ENCODE measurements at regions not wholly inside any gene's neighbourhood (a gene's known extent, or its start where the extent isn't known, plus 50 kb on each side); places are given as distances from the start of the nearest gene placed in this dataset.

DNA sequence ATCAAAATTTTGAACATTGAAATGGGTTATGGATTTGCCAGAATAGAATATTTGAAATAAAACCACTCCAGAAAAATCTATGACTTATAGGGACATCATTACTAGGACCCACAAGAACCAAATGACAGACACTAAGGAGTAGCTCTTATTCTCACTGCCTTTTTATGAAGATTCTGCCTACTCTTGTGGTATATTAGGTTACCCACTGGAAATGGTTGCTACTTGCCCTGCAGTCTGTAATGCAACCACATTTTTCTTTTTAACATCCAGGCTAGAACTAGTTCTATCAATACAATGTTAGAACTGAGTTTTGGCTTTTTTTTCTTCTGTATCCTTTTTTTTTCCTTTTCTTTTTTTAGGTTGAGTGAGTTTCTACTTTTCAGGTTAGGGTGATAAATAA, 158.9 kb downstream of the PPP1R2C start:
- DNase-seq: no peak

GRCh38 chrX:42616981-42617380, 161.0 kb downstream of the PPP1R2C start:
- DNase-seq: no peak

GRCh38 chrX:42615161-42615563, 162.8 kb downstream of the PPP1R2C start:
- peak in 2 of 5 experiments; percentile 2 to 3 for DNase-seq

DNA sequence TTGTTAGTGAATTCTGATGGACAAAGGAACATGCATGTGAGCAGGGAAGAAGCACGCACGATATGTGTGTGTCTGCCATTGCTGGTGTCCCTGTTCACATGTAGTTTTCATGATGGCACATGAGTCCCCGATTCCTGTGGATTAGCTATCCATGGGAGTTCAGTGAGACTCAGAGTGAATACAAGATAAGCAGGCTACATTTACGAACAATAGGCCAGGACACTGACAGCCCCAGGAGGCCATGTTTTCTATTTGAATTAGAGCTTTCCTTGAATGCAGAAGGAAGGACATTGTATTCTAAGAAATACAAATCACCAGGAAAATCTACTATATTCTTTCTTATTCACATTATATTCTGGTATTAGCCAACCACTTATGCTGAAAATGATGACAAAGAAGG, 171.4 kb downstream of the PPP1R2C start:
- DNase-seq: no peak

DNA sequence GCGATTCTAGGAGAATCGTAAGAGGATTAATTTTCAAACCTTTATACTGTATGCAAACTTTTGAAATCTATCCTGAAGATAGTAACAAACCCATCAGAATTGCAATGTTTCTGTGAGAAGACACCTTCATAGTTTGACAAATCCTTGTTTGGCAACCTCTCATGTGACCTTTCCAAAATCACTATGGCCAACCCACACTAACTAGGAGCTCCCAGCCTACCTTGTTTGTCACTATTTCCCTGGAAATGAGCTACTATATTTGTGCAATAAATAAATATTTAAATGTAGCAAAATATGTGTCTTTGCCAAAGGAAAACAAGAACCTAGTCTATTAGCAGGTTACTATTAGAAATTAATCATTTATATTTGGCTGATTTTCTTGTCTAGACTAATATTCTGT, 173.7 kb downstream of the PPP1R2C start:
- no peak for DNase-seq

DNA sequence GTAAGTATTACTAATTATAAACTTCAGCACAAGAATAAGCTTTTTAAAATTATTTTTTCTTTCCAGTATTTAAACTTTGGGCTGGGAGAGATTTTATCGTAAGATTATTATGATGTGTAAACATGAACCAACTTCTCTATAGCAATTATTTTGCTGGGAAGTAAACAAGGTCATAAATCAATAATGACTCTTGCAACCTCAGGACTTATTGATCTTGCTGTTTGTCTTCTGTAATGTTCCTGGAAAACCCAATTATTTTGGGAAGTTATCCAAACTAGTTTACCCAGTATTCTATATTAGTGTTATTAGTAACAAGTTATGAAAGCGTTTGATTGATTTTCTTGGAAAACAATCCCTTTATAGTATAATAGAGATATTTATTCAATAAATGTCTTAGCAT, 174.9 kb downstream of the PPP1R2C start:
- no peak for DNase-seq

DNA sequence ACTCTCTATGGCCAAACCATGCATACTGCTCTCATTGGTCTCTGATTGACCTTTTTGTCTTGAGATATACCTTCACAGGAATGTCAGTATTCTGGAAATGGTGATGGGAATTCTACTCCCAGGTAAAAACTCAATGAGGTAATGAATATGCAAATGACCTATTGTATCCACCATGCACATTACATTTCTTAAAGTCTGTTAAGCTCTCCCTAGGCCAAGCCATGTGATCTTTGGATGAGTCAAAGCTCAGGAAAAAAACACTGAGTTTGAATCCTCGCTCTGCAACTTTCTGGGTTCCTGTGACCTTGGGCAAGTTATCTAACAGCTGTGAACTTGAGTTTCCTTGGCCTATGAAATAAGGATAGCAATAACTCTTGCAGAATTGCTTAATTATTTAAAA, 175.4 kb downstream of the PPP1R2C start:
- DNase-seq: no peak

DNA sequence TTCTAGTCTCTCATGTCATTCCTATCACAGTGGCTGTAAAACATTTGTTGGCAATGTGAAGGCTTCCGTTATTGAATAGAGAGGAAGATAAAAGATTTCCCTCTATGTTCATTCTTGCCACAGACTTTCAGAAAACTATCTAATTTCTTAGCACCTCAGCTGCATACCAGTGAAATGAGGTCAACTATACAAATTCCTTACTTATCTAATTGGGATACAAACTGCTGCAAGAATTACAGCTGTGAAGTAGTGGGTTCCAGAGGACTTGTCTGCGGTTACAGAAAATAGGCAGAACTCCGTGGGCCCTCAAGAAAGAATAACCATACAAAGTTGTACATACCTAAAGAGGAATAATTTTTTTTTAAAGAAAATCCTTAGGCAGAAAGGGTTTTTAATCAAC, 175.8 kb downstream of the PPP1R2C start:
- no peak for DNase-seq

DNA sequence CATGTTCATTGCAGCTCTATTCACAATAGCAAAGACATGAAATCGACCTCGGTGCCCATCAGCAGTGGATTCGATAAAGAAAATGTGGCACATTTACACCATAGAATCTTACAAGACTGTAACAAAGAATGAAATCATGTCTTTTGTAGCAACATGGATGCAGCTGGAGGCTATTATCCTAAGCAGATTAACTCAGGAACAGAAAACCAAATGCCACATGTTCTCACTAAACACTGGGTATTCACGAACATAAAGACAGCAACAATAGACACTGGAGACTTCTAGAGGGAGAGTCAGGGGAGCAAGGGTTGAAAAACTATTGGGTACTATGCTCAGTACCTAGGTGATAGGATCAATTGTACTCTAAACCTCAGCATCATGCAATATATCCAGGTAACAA, 180.5 kb downstream of the PPP1R2C start:
- DNase-seq: no peak

- DNase-seq: peak in 2 of 5 experiments; percentile 13 to 55
These were observed 191.9 kb downstream of the PPP1R2C start for GRCh38 chrX:42585842-42586621.

GRCh38 chrX:42577936-42578470, 200.0 kb downstream of the PPP1R2C start:
- DNase-seq: no peak

DNA sequence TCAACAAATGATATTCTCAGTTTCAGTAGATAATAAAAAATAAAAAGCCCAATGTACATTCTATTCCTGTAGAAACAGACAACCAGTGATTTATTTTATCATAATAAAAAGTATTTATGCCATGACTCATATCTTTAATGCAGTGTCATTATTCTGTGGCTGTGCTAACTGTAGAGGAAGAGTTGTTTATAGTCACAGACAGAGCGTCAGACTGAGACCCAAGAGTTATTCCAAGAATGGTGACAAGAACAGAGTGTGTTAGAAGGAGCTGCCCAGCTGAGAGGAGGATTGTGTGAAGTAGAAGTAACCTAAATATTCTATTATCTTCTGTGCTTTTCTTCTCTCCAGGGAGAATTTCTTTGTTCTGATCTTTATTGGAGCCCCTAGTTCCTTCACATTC, 210.7 kb downstream of the PPP1R2C start:
- DNase-seq: no peak

- DNase-seq: no peak
These were observed 212.2 kb downstream of the PPP1R2C start for GRCh38 chrX:42565739-42566138.

DNA sequence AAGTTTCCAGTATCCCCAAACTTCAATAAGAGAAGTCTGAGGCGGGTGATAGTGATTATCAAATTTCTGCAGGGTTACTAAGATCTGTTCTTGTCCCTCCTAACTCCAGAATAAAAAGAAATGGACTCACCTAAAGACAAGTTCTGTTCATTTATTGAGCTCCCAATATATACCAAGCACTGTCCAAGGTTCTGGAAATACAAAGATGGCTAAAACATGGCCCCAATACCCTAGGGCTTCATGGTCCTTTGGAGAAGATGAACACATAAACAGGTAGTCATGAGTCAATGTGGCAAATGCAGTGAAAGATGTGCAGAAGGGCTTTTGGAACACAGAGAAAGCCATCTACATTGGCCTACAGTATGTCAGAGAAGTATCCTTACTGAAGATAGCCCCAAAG, 231.2 kb downstream of the PPP1R2C start:
- no peak for DNase-seq

DNA sequence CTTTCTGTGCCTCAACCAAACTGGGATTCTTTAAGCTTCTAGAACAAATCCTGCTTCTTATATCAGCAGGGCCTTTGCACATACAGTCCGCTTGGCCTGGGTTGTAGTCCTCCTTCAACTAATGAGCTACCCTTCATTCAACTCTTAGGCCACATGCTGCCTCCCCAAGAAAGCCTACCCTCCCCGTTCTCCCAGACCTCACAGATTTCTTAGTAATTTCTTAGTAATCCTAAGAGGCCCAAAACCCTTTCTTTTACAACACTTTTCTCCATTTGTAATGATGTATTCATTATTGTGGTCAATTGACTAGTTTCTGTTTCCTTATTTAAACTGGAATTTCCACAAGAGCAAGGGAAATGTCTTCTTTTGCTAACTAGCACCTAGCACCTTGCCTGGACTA, 233.1 kb downstream of the PPP1R2C start:
- no peak for DNase-seq

DNA sequence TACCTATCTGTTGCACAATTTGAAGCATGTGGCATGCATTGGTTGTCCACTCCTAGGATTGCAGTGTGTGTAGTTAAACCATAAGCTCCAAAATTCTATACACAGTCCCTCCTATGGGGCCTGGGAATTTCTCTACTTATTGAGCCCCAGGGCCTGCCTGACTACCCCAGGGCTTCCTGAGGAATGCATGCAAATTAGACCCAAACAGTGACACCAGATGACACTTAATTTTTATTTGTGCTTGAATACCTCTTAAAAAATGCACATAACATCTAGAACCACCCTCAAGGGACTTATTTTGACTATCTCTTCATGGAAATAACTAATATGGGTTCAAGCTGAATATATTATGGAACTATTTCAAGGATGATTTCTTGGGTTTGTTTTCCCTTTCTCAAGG, 236.4 kb downstream of the PPP1R2C start:
- DNase-seq: no peak

- DNase-seq: no peak
These were observed 237.8 kb downstream of the PPP1R2C start for GRCh38 chrX:42540146-42540545.

GRCh38 chrX:42538405-42538804, 239.6 kb downstream of the PPP1R2C start:
- DNase-seq: no peak

DNA sequence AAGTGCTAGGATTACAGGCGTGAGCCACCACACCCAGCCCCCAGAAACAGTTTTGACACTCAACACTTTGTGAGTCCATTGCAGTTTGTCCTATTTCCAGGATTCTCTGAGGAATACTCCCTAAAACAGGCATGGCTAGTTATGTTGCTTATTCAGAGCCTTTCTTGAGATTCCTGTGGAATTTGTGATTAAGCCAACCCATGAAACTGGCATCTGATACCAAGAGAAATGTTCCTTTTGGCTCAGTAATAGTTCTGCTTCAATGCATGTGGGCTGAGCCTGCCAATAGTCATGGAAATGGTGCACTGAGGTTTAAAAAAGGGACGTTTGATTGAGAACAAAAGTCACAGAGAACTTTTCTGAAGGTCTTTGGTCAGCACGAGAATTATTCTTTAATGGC, 241.7 kb downstream of the PPP1R2C start:
- no peak for DNase-seq

DNA sequence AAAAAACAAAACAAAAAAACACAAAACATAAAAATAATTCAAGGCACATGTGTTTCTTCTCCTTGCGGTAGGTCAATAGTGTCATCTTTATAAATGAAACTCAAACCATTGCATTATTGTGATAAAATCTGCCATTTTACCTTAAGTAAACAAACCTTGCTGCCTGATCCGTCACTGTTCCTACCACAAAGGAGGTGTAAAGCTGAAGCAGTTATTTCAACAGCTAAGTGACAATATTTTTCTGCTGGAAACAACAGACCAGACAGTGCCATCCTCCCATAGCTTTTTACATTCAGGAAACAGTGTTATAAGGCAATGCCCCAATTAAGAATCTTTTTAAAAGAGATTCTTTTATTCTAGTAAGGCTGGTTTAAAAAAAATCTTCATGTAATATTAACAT, 242.7 kb downstream of the PPP1R2C start:
- peak in 2 of 5 experiments; percentile 2 to 12 for DNase-seq

DNA sequence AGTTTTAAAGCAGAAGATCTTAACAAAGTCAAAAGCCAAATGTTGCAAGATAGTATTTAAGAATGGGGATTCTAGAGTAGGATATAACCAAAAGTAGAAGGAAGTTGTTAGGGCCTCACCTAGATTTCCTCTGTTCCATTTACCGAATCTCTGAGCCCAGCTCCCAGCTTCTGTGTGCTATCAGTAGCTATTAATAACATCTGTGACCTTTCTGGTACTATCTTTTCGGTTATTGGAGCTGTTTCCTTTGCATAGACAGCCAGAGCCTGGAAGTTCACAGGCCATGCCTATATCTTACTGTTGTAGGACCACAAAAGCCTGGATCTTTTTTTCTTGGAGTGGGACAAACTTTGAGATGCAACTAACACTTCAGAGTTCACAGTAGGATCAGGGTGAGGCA, 244.2 kb downstream of the PPP1R2C start:
- DNase-seq: no peak

- peak in 3 of 5 experiments; percentile 3 to 61 (median 22) for DNase-seq
These were observed 246.5 kb downstream of the PPP1R2C start for GRCh38 chrX:42531441-42531840.

DNA sequence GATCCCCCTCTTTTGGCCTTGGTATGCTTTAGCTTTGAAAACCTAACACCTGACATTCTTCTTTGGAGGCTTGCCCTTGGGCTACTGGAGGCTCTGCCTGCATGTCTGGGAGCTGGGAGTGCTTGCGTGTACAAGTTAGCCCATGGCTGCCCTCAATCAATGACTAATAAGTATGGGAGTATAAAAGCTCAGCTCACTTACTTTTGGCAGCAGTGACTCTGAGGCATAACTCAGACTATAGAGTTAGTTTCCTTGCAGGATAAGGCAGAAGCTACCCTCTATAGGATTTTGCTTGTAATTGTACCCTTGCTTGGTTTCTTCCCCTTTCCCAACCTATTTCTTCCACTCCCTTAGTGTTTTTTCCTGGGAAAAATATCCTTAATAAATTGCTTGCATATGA, 247.9 kb downstream of the PPP1R2C start:
- no peak for DNase-seq

DNA sequence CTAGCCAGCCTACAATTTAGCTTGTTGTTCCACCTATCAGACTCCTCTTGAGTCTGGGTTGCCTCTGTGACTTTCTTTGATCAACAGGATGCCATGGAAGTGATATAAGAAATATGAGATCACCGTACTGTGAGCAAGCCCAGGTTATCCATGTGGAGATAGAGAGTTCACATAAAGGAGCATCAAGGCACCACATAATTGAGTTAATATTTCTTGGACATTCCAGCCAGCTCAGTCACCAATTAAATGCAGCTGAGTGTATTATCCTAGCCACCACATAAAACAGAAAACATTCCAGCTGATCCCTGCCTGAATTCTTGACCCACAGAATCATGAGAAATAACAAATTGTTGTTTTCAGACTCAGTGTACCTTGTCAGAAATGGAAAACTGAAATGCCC, 253.6 kb downstream of the PPP1R2C start:
- no peak for DNase-seq
